ENCODE measurements at regions not wholly inside any gene's neighbourhood (a gene's known extent, or its start where the extent isn't known, plus 50 kb on each side); places are given as distances from the start of the nearest gene placed in this dataset.
A peak's percentile ranks its signal among the peaks of the same experiment; 100 is the strongest.

DNA sequence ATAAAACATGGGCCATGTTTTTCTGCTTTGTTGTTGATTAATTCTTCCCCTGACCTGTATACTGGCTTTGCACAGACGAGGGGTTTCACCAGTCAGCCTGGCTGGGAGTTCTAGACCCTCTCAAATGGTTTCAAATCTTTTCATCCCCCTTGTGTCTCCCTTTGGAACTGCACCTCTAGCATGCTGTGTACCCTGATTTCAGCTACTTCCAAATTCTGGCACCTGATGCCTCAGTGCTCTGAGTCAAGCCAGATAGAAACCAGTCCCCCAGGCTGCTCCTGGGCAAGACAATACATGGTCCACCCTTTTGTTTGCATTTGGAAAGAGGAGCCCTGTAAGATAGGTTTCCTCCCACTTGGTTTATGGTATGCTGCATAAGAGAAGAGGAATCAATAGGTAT lies 290.2 kb downstream of the BTBD3 start:
- Histone ChIP-seq H3K27me3 (ENCODE audit: low read length) (no peaks in the 10 kb centered on the region), H3K9ac (ENCODE audit: low read length) (no peak overlapping the region), H2AFZ (ENCODE audit: low read length) (no peak overlapping the region), H3K9me2 (replicated peaks; ENCODE audit: insufficient read depth, low read length) (no peaks in the 10 kb centered on the region), H3K4me1 (ENCODE audit: low read length) (no peaks in the 10 kb centered on the region), H3K4me2 (ENCODE audit: low read depth, low read length, poor library complexity, severe bottlenecking) (no peak overlapping the region), H3K36me3 (ENCODE audit: insufficient read depth, low read length) (no peaks in the 10 kb centered on the region), H3K9me3 (ENCODE audit: low read length) (peaks cover 41% of the 10 kb centered on the region), H3K4me3 (ENCODE audit: low read length) (no peak overlapping the region), H3K79me2 (ENCODE audit: low read length) (no peaks in the 10 kb centered on the region), H4K20me1 (ENCODE audit: insufficient read depth, low read depth, low read length) (no peaks in the 10 kb centered on the region), H3K27ac (ENCODE audit: low read length) (no peak overlapping the region)
- DNase-seq, result peak; percentile 57

DNA sequence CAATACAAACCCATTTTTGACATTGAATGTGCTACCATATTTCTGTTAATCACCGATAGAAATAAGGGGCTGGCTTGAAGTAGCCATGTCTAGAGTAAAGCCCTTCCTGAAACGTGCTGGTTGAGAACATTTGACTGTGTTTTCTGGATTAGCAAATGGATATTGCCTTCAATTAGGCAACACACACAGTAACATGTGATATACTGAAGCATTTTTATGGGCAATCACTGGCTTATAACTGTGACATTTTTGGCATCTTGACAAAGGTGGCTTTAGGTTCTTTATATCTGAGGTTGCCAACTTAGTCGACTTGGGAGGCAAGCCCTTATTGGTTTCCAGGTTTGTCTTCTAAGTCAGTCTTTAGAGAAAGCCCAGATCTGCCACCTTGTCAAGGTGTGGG lies 292.9 kb downstream of the BTBD3 start:
- no peak overlapping the region for H3K4me2 ChIP-seq (ENCODE audit: low read depth, low read length, poor library complexity, severe bottlenecking)

GRCh38 chr20:12211361-12211760 lies 293.7 kb downstream of the BTBD3 start:
- Histone ChIP-seq H2AFZ (ENCODE audit: low read length) (no peak overlapping the region), H3K27me3 (ENCODE audit: low read length) (no peaks in the 10 kb centered on the region), H4K20me1 (ENCODE audit: insufficient read depth, low read depth, low read length) (no peaks in the 10 kb centered on the region), H3K9me2 (replicated peaks; ENCODE audit: insufficient read depth, low read length) (no peaks in the 10 kb centered on the region), H3K27ac (ENCODE audit: low read length) (no peak overlapping the region), H3K4me1 (ENCODE audit: low read length) (no peaks in the 10 kb centered on the region), H3K9ac (ENCODE audit: low read length) (no peak overlapping the region), H3K36me3 (ENCODE audit: insufficient read depth, low read length) (no peaks in the 10 kb centered on the region), H3K4me2 (ENCODE audit: low read depth, low read length, poor library complexity, severe bottlenecking) (no peak overlapping the region), H3K79me2 (ENCODE audit: low read length) (no peaks in the 10 kb centered on the region), H3K9me3 (ENCODE audit: low read length) (peaks cover 32% of the 10 kb centered on the region), H3K4me3 (ENCODE audit: low read length) (no peak overlapping the region)
- DNase-seq, result no peak

More for the DNA sequence above, 292.9 kb downstream of the BTBD3 start:
- Histone ChIP-seq H3K9me2 (replicated peaks; ENCODE audit: insufficient read depth, low read length) (no peaks in the 10 kb centered on the region), H3K79me2 (ENCODE audit: low read length) (no peaks in the 10 kb centered on the region), H3K36me3 (ENCODE audit: insufficient read depth, low read length) (no peaks in the 10 kb centered on the region), H3K9ac (ENCODE audit: low read length) (no peak overlapping the region), H3K27ac (ENCODE audit: low read length) (no peak overlapping the region), H2AFZ (ENCODE audit: low read length) (no peak overlapping the region), H3K9me3 (ENCODE audit: low read length) (peaks cover 36% of the 10 kb centered on the region), H3K4me3 (ENCODE audit: low read length) (no peak overlapping the region), H3K4me1 (ENCODE audit: low read length) (no peaks in the 10 kb centered on the region), H3K27me3 (ENCODE audit: low read length) (no peaks in the 10 kb centered on the region), H4K20me1 (ENCODE audit: insufficient read depth, low read depth, low read length) (no peaks in the 10 kb centered on the region)
- DNase-seq, result no peak

DNA sequence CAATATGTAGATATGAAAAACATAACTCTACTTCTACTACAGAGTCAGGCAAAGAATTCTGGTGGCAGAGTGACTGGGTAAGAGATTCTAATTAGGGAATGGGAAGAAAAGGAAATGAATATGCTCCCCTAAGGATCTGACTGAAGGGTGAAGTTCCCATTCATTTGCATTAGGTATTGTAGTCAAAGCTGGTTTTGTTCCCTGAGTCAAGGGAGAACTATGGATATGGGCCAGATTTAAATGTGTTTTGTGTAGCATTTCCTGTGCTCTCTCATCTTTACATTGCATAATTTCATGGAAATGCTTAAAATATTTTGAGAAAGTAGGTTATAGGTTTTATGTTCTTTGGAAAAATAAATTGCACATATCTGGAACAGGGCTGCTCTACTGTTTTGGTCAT lies 299.7 kb downstream of the BTBD3 start:
- H3K36me3 ChIP-seq (ENCODE audit: insufficient read depth, low read length), result no peaks in the 10 kb centered on the region
- no peaks in the 10 kb centered on the region for H3K4me1 ChIP-seq (ENCODE audit: low read length)
- no peak overlapping the region for H2AFZ ChIP-seq (ENCODE audit: low read length)
- no peak overlapping the region for H3K4me3 ChIP-seq (ENCODE audit: low read length)
- no peak overlapping the region for H3K4me2 ChIP-seq (ENCODE audit: low read depth, low read length, poor library complexity, severe bottlenecking)
- no peaks in the 10 kb centered on the region for H3K9me2 ChIP-seq (replicated peaks; ENCODE audit: insufficient read depth, low read length)
- H3K27ac ChIP-seq (ENCODE audit: low read length), result no peak overlapping the region
- H3K9me3 ChIP-seq (ENCODE audit: low read length), result peaks cover 13% of the 10 kb centered on the region
- H4K20me1 ChIP-seq (ENCODE audit: insufficient read depth, low read depth, low read length), result no peaks in the 10 kb centered on the region
- DNase-seq, result no peak
- no peaks in the 10 kb centered on the region for H3K79me2 ChIP-seq (ENCODE audit: low read length)
- H3K9ac ChIP-seq (ENCODE audit: low read length), result no peak overlapping the region
- no peaks in the 10 kb centered on the region for H3K27me3 ChIP-seq (ENCODE audit: low read length)

DNA sequence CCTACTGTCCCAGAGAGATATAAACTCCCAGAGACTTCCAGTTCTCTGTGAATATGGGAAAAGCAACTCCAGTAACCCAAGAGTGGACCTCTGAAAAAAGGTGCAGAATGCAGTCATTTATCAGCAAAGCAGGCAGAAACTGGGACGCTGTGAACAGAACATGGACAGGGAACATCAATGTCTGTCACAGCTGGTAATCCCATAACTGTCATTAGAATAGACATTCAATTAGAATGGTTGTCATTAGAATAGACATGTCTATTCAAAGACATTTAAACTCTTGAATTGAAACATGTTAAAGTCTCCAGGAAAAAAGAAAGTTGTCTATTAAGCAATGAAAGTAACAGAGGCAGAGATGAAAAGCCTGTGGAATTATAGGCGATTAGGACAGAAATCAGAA lies 302.1 kb downstream of the BTBD3 start:
- no peak overlapping the region for H3K9ac ChIP-seq (ENCODE audit: low read length)
- H3K4me3 ChIP-seq (ENCODE audit: low read length), result no peak overlapping the region
- H3K79me2 ChIP-seq (ENCODE audit: low read length), result no peaks in the 10 kb centered on the region
- H3K9me2 ChIP-seq (replicated peaks; ENCODE audit: insufficient read depth, low read length), result no peaks in the 10 kb centered on the region
- DNase-seq, result no peak
- H3K4me1 ChIP-seq (ENCODE audit: low read length), result no peaks in the 10 kb centered on the region
- H4K20me1 ChIP-seq (ENCODE audit: insufficient read depth, low read depth, low read length), result no peaks in the 10 kb centered on the region
- H3K27me3 ChIP-seq (ENCODE audit: low read length), result no peaks in the 10 kb centered on the region
- H2AFZ ChIP-seq (ENCODE audit: low read length), result no peak overlapping the region
- H3K9me3 ChIP-seq (ENCODE audit: low read length), result peaks cover 24% of the 10 kb centered on the region
- H3K27ac ChIP-seq (ENCODE audit: low read length), result no peak overlapping the region
- no peaks in the 10 kb centered on the region for H3K36me3 ChIP-seq (ENCODE audit: insufficient read depth, low read length)
- H3K4me2 ChIP-seq (ENCODE audit: low read depth, low read length, poor library complexity, severe bottlenecking), result no peak overlapping the region

- Histone ChIP-seq H3K36me3 (ENCODE audit: insufficient read depth, low read length) (no peaks in the 10 kb centered on the region), H3K9ac (ENCODE audit: low read length) (no peak overlapping the region), H3K9me2 (replicated peaks; ENCODE audit: insufficient read depth, low read length) (no peaks in the 10 kb centered on the region), H3K9me3 (ENCODE audit: low read length) (peaks cover 21% of the 10 kb centered on the region), H3K79me2 (ENCODE audit: low read length) (no peaks in the 10 kb centered on the region), H4K20me1 (ENCODE audit: insufficient read depth, low read depth, low read length) (no peaks in the 10 kb centered on the region), H3K4me1 (ENCODE audit: low read length) (no peaks in the 10 kb centered on the region), H3K4me3 (ENCODE audit: low read length) (no peak overlapping the region), H2AFZ (ENCODE audit: low read length) (no peak overlapping the region), H3K4me2 (ENCODE audit: low read depth, low read length, poor library complexity, severe bottlenecking) (no peak overlapping the region), H3K27me3 (ENCODE audit: low read length) (no peaks in the 10 kb centered on the region), H3K27ac (ENCODE audit: low read length) (no peak overlapping the region)
- no peak for DNase-seq
Observed at GRCh38 chr20:12223057-12223456, 305.4 kb downstream of the BTBD3 start.

GRCh38 chr20:12225898-12226297 lies 308.2 kb downstream of the BTBD3 start:
- H2AFZ ChIP-seq (ENCODE audit: low read length), result no peak overlapping the region
- no peak for DNase-seq
- H3K9me2 ChIP-seq (replicated peaks; ENCODE audit: insufficient read depth, low read length), result no peaks in the 10 kb centered on the region
- no peaks in the 10 kb centered on the region for H3K36me3 ChIP-seq (ENCODE audit: insufficient read depth, low read length)
- no peaks in the 10 kb centered on the region for H3K4me1 ChIP-seq (ENCODE audit: low read length)
- no peak overlapping the region for H3K4me3 ChIP-seq (ENCODE audit: low read length)
- H3K27ac ChIP-seq (ENCODE audit: low read length), result no peak overlapping the region
- no peak overlapping the region for H3K4me2 ChIP-seq (ENCODE audit: low read depth, low read length, poor library complexity, severe bottlenecking)
- H3K9ac ChIP-seq (ENCODE audit: low read length), result no peak overlapping the region
- H4K20me1 ChIP-seq (ENCODE audit: insufficient read depth, low read depth, low read length), result no peaks in the 10 kb centered on the region
- peaks cover 21% of the 10 kb centered on the region for H3K9me3 ChIP-seq (ENCODE audit: low read length)
- H3K27me3 ChIP-seq (ENCODE audit: low read length), result no peaks in the 10 kb centered on the region
- H3K79me2 ChIP-seq (ENCODE audit: low read length), result no peaks in the 10 kb centered on the region

GRCh38 chr20:12229891-12230290 lies 312.2 kb downstream of the BTBD3 start:
- no peaks in the 10 kb centered on the region for H3K9me2 ChIP-seq (replicated peaks; ENCODE audit: insufficient read depth, low read length)

GRCh38 chr20:12237772-12238171 lies 320.1 kb downstream of the BTBD3 start:
- Histone ChIP-seq H4K20me1 (ENCODE audit: insufficient read depth, low read depth, low read length) (no peaks in the 10 kb centered on the region), H2AFZ (ENCODE audit: low read length) (no peak overlapping the region), H3K4me2 (ENCODE audit: low read depth, low read length, poor library complexity, severe bottlenecking) (no peak overlapping the region), H3K27ac (ENCODE audit: low read length) (no peak overlapping the region), H3K27me3 (ENCODE audit: low read length) (no peaks in the 10 kb centered on the region), H3K79me2 (ENCODE audit: low read length) (no peaks in the 10 kb centered on the region), H3K9me2 (replicated peaks; ENCODE audit: insufficient read depth, low read length) (no peaks in the 10 kb centered on the region), H3K9me3 (ENCODE audit: low read length) (peaks cover 21% of the 10 kb centered on the region), H3K9ac (ENCODE audit: low read length) (no peak overlapping the region), H3K36me3 (ENCODE audit: insufficient read depth, low read length) (no peaks in the 10 kb centered on the region), H3K4me3 (ENCODE audit: low read length) (no peak overlapping the region), H3K4me1 (ENCODE audit: low read length) (no peaks in the 10 kb centered on the region)
- no peak for DNase-seq

More at GRCh38 chr20:12229891-12230290, 312.2 kb downstream of the BTBD3 start:
- Histone ChIP-seq H3K9me3 (ENCODE audit: low read length) (peaks cover 24% of the 10 kb centered on the region), H4K20me1 (ENCODE audit: insufficient read depth, low read depth, low read length) (no peaks in the 10 kb centered on the region), H3K27ac (ENCODE audit: low read length) (no peak overlapping the region), H3K4me1 (ENCODE audit: low read length) (no peaks in the 10 kb centered on the region), H3K4me3 (ENCODE audit: low read length) (no peak overlapping the region), H2AFZ (ENCODE audit: low read length) (no peak overlapping the region), H3K27me3 (ENCODE audit: low read length) (no peaks in the 10 kb centered on the region), H3K36me3 (ENCODE audit: insufficient read depth, low read length) (no peaks in the 10 kb centered on the region), H3K79me2 (ENCODE audit: low read length) (no peaks in the 10 kb centered on the region), H3K4me2 (ENCODE audit: low read depth, low read length, poor library complexity, severe bottlenecking) (no peak overlapping the region), H3K9ac (ENCODE audit: low read length) (no peak overlapping the region)
- DNase-seq, result no peak
